ENCODE measurements at regions not wholly inside any gene's neighbourhood (a gene's known extent, or its start where the extent isn't known, plus 50 kb on each side); places are given as distances from the start of the nearest gene placed in this dataset.
"Not testable (repeated sequence)": the region's sequence is repeated elsewhere in the genome, so short reads cannot be mapped to it uniquely, and the experiment has no call there.

DNA sequence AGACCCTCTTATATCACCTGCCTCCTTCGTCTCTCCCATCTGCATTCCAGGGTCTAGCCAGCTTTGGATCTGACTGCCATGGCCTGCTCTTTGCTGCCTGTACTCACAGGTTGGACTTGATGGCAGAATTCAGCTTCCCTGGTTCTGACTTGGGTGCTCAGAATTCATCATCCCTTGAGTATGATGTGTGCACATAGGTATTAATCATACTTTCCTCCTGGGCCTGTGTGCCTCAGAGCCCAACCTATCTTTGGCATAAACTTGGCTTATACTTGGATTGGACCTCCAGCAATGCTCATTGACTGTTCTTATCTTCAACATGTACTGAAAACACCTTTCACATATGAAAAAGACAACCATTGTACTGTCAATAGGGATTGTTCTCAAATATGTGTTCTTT is 70.7 kb upstream of the LMNTD1 start:
- H3K9me3 ChIP-seq (replicated peaks; ENCODE audit: insufficient read depth, low read length): no peaks in the 10 kb centered on the region
- H3K27ac ChIP-seq (ENCODE audit: low read length): no peak overlapping the region
- TF ChIP-seq EZH2phosphoT487 (IDR thresholded peaks at IDR 0.05; ENCODE audit: low read length): no peak
- TF ChIP-seq, protein P1, sequence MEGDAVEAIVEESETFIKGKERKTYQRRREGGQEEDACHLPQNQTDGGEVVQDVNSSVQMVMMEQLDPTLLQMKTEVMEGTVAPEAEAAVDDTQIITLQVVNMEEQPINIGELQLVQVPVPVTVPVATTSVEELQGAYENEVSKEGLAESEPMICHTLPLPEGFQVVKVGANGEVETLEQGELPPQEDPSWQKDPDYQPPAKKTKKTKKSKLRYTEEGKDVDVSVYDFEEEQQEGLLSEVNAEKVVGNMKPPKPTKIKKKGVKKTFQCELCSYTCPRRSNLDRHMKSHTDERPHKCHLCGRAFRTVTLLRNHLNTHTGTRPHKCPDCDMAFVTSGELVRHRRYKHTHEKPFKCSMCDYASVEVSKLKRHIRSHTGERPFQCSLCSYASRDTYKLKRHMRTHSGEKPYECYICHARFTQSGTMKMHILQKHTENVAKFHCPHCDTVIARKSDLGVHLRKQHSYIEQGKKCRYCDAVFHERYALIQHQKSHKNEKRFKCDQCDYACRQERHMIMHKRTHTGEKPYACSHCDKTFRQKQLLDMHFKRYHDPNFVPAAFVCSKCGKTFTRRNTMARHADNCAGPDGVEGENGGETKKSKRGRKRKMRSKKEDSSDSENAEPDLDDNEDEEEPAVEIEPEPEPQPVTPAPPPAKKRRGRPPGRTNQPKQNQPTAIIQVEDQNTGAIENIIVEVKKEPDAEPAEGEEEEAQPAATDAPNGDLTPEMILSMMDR (IDR thresholded peaks at IDR 0.05; ENCODE audit: low read length): no peak
- no peak for TF ChIP-seq EZH2 (optimal IDR thresholded peaks at IDR 0.05; ENCODE audit: low read depth, low read length)
- no peaks in the 10 kb centered on the region for H3K79me2 ChIP-seq (ENCODE audit: low read length)
- no peak for DNase-seq
- no peak overlapping the region for H3K9ac ChIP-seq (ENCODE audit: low read length)
- no peaks in the 10 kb centered on the region for H3K4me1 ChIP-seq (ENCODE audit: low read length)
- H3K27me3 ChIP-seq (replicated peaks; ENCODE audit: insufficient read depth, low read length): no peaks in the 10 kb centered on the region
- no peaks in the 10 kb centered on the region for H3K36me3 ChIP-seq (replicated peaks; ENCODE audit: insufficient read depth, low read length)
- H3K9me2 ChIP-seq (replicated peaks; ENCODE audit: insufficient read depth, low read length): no peaks in the 10 kb centered on the region
- no peaks in the 10 kb centered on the region for H3F3A ChIP-seq (ENCODE audit: insufficient read depth, low read length)
- no peak overlapping the region for H2AFZ ChIP-seq (ENCODE audit: low read length)
- H4K20me1 ChIP-seq (ENCODE audit: insufficient read depth, low read length): no peaks in the 10 kb centered on the region
- no peak overlapping the region for H3K4me2 ChIP-seq (ENCODE audit: low read depth, low read length)
- H3K4me3 ChIP-seq (ENCODE audit: low read length): no peak overlapping the region

DNA sequence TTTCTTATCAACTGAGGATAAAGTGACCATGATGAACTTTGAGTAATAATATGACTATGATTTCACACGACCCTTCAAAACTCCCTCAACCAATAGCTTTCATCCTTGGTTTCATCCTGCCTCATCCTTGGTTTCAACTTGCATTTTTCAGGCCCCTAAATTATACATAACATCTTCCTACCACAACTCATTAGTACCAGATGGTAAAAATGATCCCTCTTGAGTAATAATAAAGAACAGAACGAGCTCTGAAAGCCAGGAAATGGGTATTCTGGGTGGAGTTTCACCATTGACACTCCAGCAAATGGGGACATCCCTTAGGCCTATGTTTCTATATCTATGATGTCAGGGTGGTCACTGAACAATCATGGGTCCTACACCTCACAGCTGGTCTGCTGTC is 72.1 kb upstream of the LMNTD1 start:
- TF ChIP-seq EZH2 (optimal IDR thresholded peaks at IDR 0.05; ENCODE audit: low read depth, low read length): no peak
- no peak for TF ChIP-seq EZH2phosphoT487 (IDR thresholded peaks at IDR 0.05; ENCODE audit: low read length)
- TF ChIP-seq, protein P1 (IDR thresholded peaks at IDR 0.05; ENCODE audit: low read length): no peak
- Histone ChIP-seq H3K9me2 (replicated peaks; ENCODE audit: insufficient read depth, low read length) (no peaks in the 10 kb centered on the region), H3F3A (ENCODE audit: insufficient read depth, low read length) (no peaks in the 10 kb centered on the region), H3K27ac (ENCODE audit: low read length) (no peak overlapping the region), H3K9me3 (replicated peaks; ENCODE audit: insufficient read depth, low read length) (no peaks in the 10 kb centered on the region), H3K4me1 (ENCODE audit: low read length) (no peaks in the 10 kb centered on the region), H3K36me3 (replicated peaks; ENCODE audit: insufficient read depth, low read length) (no peaks in the 10 kb centered on the region), H4K20me1 (ENCODE audit: insufficient read depth, low read length) (no peaks in the 10 kb centered on the region), H3K27me3 (replicated peaks; ENCODE audit: insufficient read depth, low read length) (no peaks in the 10 kb centered on the region), H3K79me2 (ENCODE audit: low read length) (no peaks in the 10 kb centered on the region), H3K4me2 (ENCODE audit: low read depth, low read length) (no peak overlapping the region), H2AFZ (ENCODE audit: low read length) (no peak overlapping the region), H3K4me3 (ENCODE audit: low read length) (no peak overlapping the region), H3K9ac (ENCODE audit: low read length) (no peak overlapping the region)
- no peak for DNase-seq

DNA sequence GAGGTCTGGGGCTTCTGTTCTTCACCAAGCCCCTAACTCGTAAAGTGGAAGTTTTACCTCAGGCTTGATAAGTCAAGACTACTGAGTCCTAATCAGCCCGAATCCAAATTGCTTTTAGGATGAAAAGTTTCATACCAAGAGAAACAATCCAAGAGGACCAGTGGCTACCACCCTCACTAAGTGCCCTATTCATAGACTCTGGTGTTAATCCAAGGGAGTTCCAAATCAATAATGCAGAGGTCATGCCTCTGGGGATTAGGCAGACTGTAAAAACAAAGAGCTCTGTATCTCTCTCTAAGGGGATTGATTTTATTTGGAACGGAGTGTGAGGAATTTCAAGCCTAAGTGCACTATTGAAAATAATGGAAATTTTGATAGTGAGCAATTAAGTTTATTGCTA is 76.3 kb upstream of the LMNTD1 start:
- no peak overlapping the region for H3K4me3 ChIP-seq (ENCODE audit: low read length)
- TF ChIP-seq EZH2 (optimal IDR thresholded peaks at IDR 0.05; ENCODE audit: low read depth, low read length) (no peak), EZH2phosphoT487 (IDR thresholded peaks at IDR 0.05; ENCODE audit: low read length) (no peak)
- TF ChIP-seq, protein P1 (IDR thresholded peaks at IDR 0.05; ENCODE audit: low read length): no peak
- no peaks in the 10 kb centered on the region for H3K9me3 ChIP-seq (replicated peaks; ENCODE audit: insufficient read depth, low read length)

DNA sequence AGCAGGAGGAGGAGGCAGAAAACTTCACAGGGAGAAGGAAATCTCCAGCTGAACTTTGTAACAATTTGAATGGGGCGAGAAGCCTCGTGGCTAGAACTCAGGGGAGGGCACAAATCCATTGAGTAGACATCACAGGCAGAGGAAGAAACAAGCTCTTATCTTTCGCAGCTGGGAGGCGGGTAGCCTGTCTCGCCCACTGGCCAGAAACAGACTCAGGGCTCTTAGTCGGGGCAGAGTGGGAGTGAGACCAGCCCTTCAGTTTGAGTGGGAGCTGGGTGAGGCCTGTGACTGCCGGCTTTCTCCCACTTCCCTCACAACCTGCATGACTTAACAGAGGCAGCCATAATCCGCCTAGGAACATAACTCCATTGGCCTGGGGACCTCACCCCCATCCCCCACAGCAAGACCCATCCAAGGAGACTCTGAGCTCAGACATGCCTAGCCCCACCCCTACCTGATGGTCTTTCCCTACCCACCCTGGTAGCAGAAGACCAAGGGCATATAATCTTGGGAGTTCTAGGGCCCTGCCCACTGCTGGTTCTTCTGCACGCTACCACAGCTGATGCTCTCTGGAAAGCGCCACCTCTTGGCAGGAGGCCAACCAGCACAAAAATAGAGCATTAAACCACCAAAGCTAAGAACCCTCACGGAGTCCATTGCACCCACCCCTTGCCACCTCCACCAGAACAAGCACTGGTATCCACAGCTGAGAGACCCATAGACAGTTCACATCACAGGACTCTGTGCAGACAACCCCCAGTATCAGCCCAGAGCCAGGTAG is 77.8 kb upstream of the LMNTD1 start:
- not testable (repeated sequence) for H4K20me1 ChIP-seq (ENCODE audit: insufficient read depth, low read length); H3F3A ChIP-seq (ENCODE audit: insufficient read depth, low read length); H2AFZ ChIP-seq (ENCODE audit: low read length); H3K9me2 ChIP-seq (replicated peaks; ENCODE audit: insufficient read depth, low read length); H3K27ac ChIP-seq (ENCODE audit: low read length); H3K9ac ChIP-seq (ENCODE audit: low read length); H3K79me2 ChIP-seq (ENCODE audit: low read length); DNase-seq; H3K36me3 ChIP-seq (replicated peaks; ENCODE audit: insufficient read depth, low read length); H3K27me3 ChIP-seq (replicated peaks; ENCODE audit: insufficient read depth, low read length); H3K4me3 ChIP-seq (ENCODE audit: low read length); H3K9me3 ChIP-seq (replicated peaks; ENCODE audit: insufficient read depth, low read length); H3K4me1 ChIP-seq (ENCODE audit: low read length); H3K4me2 ChIP-seq (ENCODE audit: low read depth, low read length)

More for the DNA sequence above, 76.3 kb upstream of the LMNTD1 start:
- Histone ChIP-seq H3K4me1 (ENCODE audit: low read length) (no peaks in the 10 kb centered on the region), H3K9me2 (replicated peaks; ENCODE audit: insufficient read depth, low read length) (no peaks in the 10 kb centered on the region), H3K4me2 (ENCODE audit: low read depth, low read length) (no peak overlapping the region), H3K9ac (ENCODE audit: low read length) (no peak overlapping the region), H3K36me3 (replicated peaks; ENCODE audit: insufficient read depth, low read length) (no peaks in the 10 kb centered on the region), H4K20me1 (ENCODE audit: insufficient read depth, low read length) (no peaks in the 10 kb centered on the region), H2AFZ (ENCODE audit: low read length) (no peak overlapping the region), H3K27ac (ENCODE audit: low read length) (no peak overlapping the region), H3F3A (ENCODE audit: insufficient read depth, low read length) (no peaks in the 10 kb centered on the region), H3K79me2 (ENCODE audit: low read length) (no peaks in the 10 kb centered on the region), H3K27me3 (replicated peaks; ENCODE audit: insufficient read depth, low read length) (no peaks in the 10 kb centered on the region)
- DNase-seq: no peak

DNA sequence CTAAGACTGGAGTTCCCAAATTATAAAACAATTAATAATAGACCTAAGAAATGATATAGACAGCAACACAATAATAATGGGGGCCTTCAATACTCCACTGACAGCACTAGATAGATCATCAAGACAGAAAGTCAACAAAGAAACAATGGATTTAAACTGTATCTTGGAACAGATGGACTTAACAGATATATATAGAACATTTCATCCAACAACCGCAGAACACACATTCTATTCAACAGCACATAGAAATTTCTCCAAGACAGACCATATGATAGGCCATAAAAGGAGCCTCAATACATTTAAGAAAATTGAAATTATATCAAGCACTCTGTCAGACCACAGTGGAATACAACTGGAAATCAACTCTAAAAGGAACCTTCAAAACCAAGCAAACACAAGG is 80.1 kb upstream of the LMNTD1 start:
- H3F3A ChIP-seq (ENCODE audit: insufficient read depth, low read length); H3K9me2 ChIP-seq (replicated peaks; ENCODE audit: insufficient read depth, low read length); H2AFZ ChIP-seq (ENCODE audit: low read length); H3K79me2 ChIP-seq (ENCODE audit: low read length); H3K9ac ChIP-seq (ENCODE audit: low read length); H3K36me3 ChIP-seq (replicated peaks; ENCODE audit: insufficient read depth, low read length); H4K20me1 ChIP-seq (ENCODE audit: insufficient read depth, low read length); H3K27ac ChIP-seq (ENCODE audit: low read length); H3K4me3 ChIP-seq (ENCODE audit: low read length); DNase-seq; H3K4me1 ChIP-seq (ENCODE audit: low read length); H3K4me2 ChIP-seq (ENCODE audit: low read depth, low read length); H3K9me3 ChIP-seq (replicated peaks; ENCODE audit: insufficient read depth, low read length); H3K27me3 ChIP-seq (replicated peaks; ENCODE audit: insufficient read depth, low read length): not testable (repeated sequence)

All from MM.1S (cell line).